ENCODE measurements at regions not wholly inside any gene's neighbourhood (a gene's known extent, or its start where the extent isn't known, plus 50 kb on each side); places are given as distances from the start of the nearest gene placed in this dataset.

DNA sequence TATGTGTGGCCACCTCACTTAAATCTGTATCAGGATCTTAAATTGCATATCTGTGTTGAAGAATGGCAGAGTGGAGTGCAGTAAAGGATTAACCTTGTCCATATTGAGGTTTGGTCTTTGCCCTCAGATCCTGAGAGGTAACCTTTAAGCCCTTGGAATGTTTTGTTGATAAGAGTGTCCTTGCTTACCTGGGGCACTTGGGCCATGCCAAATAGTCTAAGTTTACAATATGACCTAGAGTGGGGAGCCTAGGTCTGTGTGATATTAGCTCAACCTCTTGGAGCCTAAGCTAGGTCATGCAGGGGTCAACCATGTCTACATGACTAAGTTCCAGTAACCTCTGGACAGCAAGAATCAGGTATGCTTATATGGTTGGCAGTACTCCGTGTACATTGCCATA lies 792.5 kb downstream of the DIAPH3 start:
- ChIA-PET POLR2A (no interaction called here), CTCF (no interaction called here)
- H3K27ac Mint-ChIP-seq = no peak overlapping the region
- no peaks in the 10 kb centered on the region for H3K36me3 Mint-ChIP-seq (ENCODE audit: low read depth)
- no peak for TF ChIP-seq CTCF (IDR thresholded peaks at IDR 0.05)
- intact Hi-C loops (cut with micrococcal nuclease) = no loop called here
- no peak overlapping the region for H3K4me3 Mint-ChIP-seq
- DNase-seq (no peak), ATAC-seq (no peak)
- H3K27me3 Mint-ChIP-seq = peaks cover 10% of the 10 kb centered on the region
- no peaks in the 10 kb centered on the region for H3K9me3 Mint-ChIP-seq
- no peaks in the 10 kb centered on the region for H3K4me1 Mint-ChIP-seq (ENCODE audit: low read depth)

DNA sequence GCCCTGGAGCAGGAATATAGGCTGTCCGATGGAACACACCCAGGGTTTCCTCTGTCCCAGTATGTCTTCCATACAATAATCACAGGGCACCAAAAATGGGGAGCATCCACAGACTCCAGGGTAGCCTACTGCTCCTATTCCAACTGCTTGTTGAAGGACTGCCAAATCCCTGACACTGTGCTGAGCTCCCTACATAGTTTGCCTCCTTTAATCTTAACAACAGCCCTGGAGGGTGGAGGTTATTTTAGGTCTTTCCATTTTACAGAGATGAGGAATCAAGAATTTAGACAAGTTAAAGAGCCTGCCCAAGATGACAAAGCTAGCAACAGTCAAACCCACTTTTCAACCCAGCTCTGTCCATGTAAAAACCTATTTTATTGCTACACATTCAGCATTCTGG lies 790.4 kb downstream of the DIAPH3 start:
- TF ChIP-seq CTCF (IDR thresholded peaks at IDR 0.05) = no peak
- Mint-ChIP-seq H3K36me3 (ENCODE audit: low read depth) (no peaks in the 10 kb centered on the region), H3K4me1 (ENCODE audit: low read depth) (no peaks in the 10 kb centered on the region), H3K27ac (no peak overlapping the region), H3K27me3 (peaks cover 16% of the 10 kb centered on the region), H3K4me3 (no peak overlapping the region), H3K9me3 (peaks cover 2% of the 10 kb centered on the region)
- ATAC-seq (no peak), DNase-seq (no peak)
- intact Hi-C loops (cut with micrococcal nuclease) = no loop called here
- ChIA-PET POLR2A (no interaction called here), CTCF (interaction anchor here (1.1 to 1.2 kb wide), 3 partner anchors 18 to 28 kb away, joined by 3 to 5 read pairs (median 3); no protein-coding TSS in a partner anchor)

DNA sequence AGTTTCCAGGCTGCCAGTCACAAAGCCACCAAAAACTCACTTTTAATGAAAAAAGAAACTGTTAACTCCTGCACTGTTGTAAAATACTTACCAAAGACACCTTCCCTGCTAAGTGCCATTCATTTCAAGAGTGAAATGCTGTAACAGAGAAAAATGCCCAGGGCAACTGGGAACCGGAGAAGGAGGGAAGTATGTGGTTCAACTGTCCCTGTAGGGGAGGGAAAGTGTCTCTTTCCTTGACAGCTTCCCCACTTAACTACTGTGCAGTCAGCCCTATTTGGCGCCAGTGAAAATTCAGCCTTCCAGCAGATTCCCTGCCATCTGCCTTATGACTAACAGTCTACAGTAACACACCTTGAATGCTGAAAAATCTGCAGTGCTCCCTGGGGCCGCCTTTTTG lies 789.0 kb downstream of the DIAPH3 start:
- Mint-ChIP-seq H3K27me3 (peaks cover 17% of the 10 kb centered on the region), H3K4me1 (ENCODE audit: low read depth) (no peaks in the 10 kb centered on the region), H3K36me3 (ENCODE audit: low read depth) (no peaks in the 10 kb centered on the region), H3K9me3 (peaks cover 3% of the 10 kb centered on the region), H3K27ac (no peak overlapping the region), H3K4me3 (no peak overlapping the region)
- no peak for TF ChIP-seq CTCF (IDR thresholded peaks at IDR 0.05)
- ATAC-seq (no peak), DNase-seq (no peak)
- intact Hi-C loops (cut with micrococcal nuclease) = no loop called here
- ChIA-PET POLR2A (no interaction called here), CTCF (no interaction called here)

DNA sequence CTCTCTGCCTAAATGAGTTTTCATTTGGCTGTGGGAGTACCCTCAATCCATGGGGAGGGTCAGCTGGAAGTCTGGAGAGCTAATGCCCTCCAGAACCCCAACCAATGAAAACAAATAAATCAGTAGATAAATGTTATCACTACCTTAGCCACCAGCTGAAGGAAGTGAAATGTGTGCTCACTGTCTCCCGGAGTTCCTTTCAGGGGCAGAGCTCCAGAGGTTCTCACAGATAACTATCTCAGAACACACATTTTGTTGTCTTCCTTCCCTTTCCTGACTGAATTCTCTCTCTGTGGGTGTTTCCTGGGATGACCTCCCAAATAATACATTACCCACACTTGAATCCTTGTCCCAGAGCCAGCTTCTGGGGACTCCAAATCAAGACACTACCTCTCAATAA lies 779.6 kb downstream of the DIAPH3 start:
- POLR2A ChIA-PET = no interaction called here
- CTCF ChIA-PET = no interaction called here
- peaks cover 4% of the 10 kb centered on the region for H3K27me3 Mint-ChIP-seq
- ATAC-seq (no peak), DNase-seq (no peak)
- no peak overlapping the region for H3K4me3 Mint-ChIP-seq
- no peak overlapping the region for H3K27ac Mint-ChIP-seq
- H3K36me3 Mint-ChIP-seq (ENCODE audit: low read depth) = no peaks in the 10 kb centered on the region
- peaks cover 2% of the 10 kb centered on the region for H3K9me3 Mint-ChIP-seq
- intact Hi-C loops (cut with micrococcal nuclease) = no loop called here
- H3K4me1 Mint-ChIP-seq (ENCODE audit: low read depth) = no peaks in the 10 kb centered on the region
- TF ChIP-seq CTCF (IDR thresholded peaks at IDR 0.05) = no peak

DNA sequence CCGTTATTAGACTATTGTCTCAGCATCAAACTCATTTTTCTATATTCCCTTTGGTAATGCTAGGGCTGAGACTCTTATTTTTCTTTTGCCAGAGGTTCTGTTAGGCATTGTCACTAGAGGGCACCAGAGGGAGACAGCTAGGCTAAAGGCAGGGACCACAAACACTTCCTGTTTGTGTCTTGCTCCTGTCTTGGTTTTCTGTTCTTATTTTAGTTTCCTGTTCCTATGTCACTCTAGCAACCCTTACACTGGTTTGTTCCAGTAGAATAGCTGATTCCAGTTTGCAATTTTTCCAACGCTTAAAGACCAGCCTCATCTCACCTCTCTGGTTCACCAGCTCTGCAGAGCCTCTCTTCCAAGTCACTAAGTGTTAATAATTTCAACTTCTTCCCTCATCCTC lies 772.0 kb downstream of the DIAPH3 start:
- peak; percentile 75 for TF ChIP-seq CTCF (IDR thresholded peaks at IDR 0.05)
- no peaks in the 10 kb centered on the region for H3K9me3 Mint-ChIP-seq
- ATAC-seq (peak; percentile 96), DNase-seq (peak; percentile 68)
- ChIA-PET CTCF (interaction anchor here (0.6 to 2.9 kb wide), 24 partner anchors 9 to 1037 kb away, joined by 3 to 22 read pairs (median 3); no protein-coding TSS in a partner anchor), POLR2A (no interaction called here)
- intact Hi-C loops (cut with micrococcal nuclease) = loop anchor here (2.0 kb wide), 1 partner anchor 287 kb away; no protein-coding TSS in a partner anchor
- no peaks in the 10 kb centered on the region for H3K36me3 Mint-ChIP-seq (ENCODE audit: low read depth)
- H3K27me3 Mint-ChIP-seq = peaks cover 2% of the 10 kb centered on the region
- H3K27ac Mint-ChIP-seq = no peak overlapping the region
- no peak overlapping the region for H3K4me3 Mint-ChIP-seq
- no peaks in the 10 kb centered on the region for H3K4me1 Mint-ChIP-seq (ENCODE audit: low read depth)

Data from activated CD8-positive, alpha-beta T cell treated with anti-CD3 and anti-CD28 coated beads for 36 hours (primary cell).